Stimulated activated CD4-positive, alpha-beta T cell treated with anti-CD3 and anti-CD28 coated beads, Interleukin-2, amount 100 ng/mL, for 4 hours (primary cell): ENCODE measurements at regions not wholly inside any gene's neighbourhood (a gene's known extent, or its start where the extent isn't known, plus 50 kb on each side); places are given as distances from the start of the nearest gene placed in this dataset.
"Not testable (repeated sequence)": the region's sequence is repeated elsewhere in the genome, so short reads cannot be mapped to it uniquely, and the experiment has no call there.

Experiments
- DNase-seq: peaks from one replicate; pipeline ENCODE4 v3.0.0-alpha.2; 2020; ENCODE audit warnings: low read depth

DNA sequence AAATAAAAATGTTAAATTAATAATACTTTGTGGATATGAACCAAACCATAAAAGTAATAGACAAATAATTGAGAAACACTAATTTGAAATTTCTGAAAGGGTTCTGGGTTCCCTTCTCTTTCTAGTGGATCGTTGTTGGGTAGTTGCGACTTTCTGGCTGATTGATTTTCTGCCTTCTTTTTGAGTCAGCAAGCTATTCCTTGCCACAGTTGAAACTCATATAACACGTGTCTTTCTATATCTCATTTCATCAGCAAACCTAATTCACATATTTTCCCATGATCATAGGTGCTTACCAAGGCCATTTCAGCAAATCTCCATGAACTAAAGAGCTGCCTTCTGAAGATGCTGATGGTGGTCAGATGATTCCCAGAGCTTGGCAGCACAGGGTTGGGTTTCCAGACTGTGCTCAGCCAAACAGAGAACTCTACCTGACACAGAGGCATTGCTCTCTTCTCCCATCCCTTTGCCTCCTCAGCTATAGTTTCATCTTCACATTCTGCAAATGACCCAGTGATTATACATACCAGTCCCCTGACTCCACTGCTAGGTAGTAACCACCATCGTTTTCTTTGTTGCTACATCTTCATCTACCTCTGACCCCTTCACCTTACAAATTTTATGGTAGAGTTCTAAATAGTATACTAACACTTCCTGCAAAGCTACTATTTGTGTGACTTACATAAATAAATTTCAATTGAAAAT, 383.9 kb upstream of the DPH6 start:
- no peak for DNase-seq

DNA sequence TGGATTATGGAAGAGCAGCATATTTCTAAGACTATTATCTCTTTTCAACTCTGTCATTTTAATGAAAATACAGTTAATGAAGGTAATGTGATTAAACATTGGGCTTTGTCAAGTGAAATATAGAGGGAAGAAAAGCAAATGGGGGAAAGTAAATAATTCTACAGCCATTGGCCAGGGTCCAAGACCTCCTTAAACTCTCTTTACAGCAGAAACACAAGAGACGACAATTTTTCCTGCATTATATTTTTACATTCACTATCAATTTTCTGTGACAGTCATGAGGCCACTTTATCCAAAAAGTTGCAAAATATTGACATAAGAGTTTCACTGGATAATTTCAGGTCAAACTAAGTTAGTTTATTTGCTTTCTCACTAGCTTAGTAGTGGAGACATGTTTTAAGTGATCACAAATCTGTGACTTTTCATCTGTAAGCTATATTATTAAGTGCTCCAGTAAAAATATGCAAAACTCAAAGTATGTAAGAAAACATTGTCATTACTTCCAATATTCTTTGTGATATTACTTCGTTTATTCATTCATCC, 385.9 kb upstream of the DPH6 start:
- DNase-seq, result no peak

GRCh38 chr15:35932531-35932930, 386.6 kb upstream of the DPH6 start:
- no peak for DNase-seq

DNA sequence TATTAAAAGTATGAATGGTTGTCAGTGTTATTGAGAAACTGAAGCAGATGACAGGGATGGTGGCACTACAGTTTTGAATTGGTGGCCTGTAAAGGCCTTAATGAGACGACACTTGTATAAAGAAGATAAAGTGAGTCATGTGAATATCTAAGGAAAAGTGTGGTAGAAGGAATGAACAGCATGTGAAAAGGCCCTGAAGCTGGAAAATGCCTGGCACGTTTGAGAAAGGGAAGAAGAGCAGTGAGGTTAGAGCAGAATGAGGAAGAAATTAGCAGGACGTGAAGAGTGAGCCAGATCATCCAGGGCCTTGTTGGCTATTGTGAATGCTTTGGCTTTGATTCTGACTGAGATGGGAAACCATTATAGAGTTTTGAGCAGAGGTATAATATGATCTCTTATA, 387.6 kb upstream of the DPH6 start:
- no peak for DNase-seq

GRCh38 chr15:35934383-35935049, 388.6 kb upstream of the DPH6 start:
- no peak for DNase-seq

DNA sequence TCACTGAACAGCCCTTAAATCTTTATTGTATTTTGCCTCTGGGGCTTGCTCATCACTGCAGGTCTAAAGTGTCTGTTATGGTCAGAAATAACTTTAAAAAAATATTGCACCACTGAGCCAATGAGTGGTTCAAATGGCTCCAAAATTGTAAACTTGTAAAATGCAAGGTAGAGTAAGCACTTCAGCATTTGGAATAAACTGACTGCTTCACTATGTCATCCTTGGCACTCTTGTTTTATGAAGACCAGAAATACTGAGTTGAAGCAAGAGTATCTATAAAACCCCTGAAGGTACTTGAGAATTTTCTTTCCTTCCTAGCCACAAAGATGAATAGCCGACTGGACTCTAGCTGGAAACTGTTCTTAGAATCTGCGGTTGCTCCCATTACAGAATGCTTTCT, 390.3 kb upstream of the DPH6 start:
- DNase-seq, result no peak

DNA sequence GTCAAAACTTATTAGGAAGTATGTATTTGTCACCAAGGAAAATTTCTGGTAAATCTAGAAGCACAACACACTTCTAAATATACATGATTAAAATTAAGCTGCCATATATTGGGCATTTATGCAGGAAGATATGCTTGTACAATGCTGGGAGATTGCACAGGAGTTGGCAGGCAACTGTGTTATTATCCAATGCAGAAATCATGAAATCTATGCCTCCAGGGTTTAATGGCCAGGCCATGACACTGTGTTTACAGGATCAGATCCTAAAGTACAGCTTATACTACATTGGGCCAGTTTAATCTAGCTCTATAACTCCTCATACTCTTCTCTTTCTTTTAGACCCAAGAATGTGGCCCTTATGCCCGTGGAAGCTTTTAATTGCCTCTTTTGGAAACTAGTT, 391.4 kb upstream of the DPH6 start:
- no peak for DNase-seq

DNA sequence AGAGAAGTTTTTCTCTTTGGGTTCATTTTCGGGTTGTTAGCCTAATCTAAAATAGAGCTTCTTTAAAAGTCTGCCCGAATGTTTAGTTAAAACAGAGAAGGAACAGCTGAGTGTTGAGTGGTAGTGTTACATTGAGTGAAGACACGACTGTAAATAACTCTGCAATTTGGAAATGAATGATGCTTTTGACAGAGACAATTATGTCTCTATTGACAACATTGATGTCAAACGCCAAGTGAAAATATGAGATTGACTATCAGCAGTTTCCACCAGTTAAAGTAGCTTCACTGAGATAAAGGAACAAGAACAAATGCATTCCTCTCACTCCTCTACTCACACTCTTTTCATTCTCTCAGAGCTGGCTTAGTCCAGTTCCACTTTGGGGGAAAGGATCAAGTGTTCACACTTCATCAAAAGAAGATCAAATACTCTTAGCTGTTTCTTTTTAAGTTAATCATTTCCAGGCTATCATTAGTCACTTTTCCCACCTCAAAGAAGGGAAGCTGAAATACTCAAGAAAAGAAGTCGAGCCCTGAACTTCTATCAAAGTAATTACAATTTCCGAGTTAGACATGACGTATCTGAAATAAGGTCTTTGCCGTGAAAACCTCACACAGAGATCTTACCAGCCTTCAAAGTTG, 399.1 kb upstream of the DPH6 start:
- DNase-seq, result no peak

DNA sequence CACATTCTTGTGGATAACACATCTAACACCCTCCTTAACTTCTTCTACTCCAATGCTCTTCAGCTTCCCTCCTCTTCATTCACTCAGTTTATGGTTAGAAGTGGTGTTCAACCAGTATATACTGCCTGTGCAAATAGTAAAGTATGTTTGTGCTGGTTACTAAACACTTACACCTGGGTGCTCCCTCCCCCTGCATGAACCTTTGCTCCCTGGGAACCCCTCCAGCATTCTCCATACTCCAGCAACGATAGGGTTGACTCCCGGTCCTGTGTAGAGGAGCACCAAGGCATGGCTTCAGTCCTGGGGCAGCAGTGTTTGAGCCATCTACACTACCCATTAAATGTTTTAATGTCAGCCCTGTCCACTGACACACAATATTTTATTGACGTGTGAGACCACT, 407.5 kb upstream of the DPH6 start:
- DNase-seq, result no peak

- DNase-seq, result no peak
Measured at GRCh38 chr15:35956056-35956455, 410.1 kb upstream of the DPH6 start.

GRCh38 chr15:35958021-35958420, 412.1 kb upstream of the DPH6 start:
- DNase-seq, result no peak

DNA sequence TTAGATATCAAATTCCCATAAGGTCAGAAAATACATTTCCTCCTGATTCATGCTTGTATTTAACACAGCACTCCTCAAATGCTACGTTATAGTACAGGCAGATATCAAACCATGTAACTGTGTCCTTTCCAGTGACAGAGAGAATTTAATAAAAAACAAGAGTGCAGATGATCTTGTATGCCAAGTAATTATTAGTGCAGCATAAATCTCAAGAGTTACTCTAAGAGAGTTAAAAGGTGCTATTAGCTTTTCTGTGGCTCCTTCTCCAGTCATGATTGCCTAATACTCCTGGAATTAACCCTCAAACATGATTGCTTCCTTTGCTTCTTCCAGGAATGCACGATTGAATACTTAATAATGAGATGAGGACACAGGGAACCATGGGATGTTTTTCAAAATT, 413.0 kb upstream of the DPH6 start:
- DNase-seq, result no peak

GRCh38 chr15:35963326-35963725, 417.4 kb upstream of the DPH6 start:
- no peak for DNase-seq

DNA sequence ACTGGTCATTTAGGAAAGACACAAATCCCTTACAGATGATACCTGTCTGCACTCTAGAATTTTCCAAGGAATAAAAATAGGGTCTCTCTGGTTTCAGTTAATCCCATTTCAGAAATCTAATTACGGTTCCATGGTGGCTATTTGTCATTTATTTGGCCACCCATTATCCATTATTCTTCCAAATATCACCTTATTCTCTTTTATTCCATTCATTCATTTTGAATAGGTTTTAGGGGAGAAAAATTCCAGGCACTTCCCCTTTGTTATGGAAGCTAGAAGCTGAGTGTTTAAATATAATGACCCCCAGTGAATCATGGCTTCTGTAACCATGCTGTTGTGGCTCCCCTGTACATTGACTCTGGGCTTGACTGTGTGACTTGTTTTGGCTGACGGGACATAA, 420.8 kb upstream of the DPH6 start:
- no peak for DNase-seq

DNA sequence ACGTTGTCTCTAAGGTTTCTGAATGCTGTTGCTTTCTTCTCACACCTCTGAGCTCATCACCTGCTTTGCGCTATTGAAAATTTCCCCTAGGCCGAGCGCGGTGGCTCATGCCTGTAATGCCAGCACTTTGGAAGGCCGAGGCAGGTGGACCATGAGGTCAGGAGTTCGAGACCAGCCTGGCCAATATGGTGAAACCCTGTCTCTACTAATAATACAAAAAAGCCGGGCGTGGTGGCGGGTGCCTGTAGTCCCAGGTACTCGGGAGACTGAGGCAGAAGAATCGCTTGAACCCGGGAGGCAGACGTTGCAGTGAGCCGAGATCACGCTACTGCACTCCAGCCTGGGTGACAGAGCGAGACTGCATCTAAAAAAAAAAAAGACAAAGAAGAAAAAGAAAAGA, 422.0 kb upstream of the DPH6 start:
- DNase-seq, result not testable (repeated sequence)

DNA sequence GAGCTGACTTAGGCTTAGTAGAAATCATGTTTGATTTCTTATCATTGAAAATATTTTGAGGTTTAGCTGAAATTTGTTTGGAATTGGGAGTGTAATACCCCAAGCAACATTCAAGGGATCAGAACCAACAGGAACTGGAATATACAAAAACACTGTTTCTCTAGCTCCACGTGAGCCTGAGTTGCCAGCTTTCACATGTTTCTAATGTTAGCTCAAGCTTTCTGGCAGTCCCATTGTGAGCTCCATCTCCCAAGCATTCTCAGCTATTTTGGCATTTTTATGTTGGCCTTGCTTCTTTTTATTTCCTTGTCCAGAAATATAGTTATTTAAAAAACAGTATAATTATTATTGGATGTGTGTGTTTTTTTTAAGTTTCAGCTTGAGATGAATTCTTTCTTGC, 427.1 kb upstream of the DPH6 start:
- DNase-seq, result no peak

DNA sequence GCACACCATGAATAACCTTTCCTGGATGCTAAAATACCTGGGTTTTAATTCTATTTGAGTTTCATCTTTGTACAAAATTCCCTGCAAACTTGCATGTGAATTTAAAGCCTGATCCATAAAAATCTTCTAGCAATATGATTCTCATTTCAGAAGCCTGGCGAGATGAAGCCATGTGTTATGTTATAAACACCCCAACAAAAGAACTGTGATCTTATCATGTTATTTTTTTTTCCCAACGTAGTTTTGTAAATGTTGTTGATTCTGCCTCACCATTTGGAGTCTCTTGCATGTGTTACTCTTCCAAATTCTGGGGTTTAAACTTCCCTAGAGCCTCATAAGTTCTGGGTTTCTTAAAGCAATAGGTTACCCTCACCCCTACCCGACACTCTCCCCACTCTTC, 428.1 kb upstream of the DPH6 start:
- DNase-seq, result no peak

DNA sequence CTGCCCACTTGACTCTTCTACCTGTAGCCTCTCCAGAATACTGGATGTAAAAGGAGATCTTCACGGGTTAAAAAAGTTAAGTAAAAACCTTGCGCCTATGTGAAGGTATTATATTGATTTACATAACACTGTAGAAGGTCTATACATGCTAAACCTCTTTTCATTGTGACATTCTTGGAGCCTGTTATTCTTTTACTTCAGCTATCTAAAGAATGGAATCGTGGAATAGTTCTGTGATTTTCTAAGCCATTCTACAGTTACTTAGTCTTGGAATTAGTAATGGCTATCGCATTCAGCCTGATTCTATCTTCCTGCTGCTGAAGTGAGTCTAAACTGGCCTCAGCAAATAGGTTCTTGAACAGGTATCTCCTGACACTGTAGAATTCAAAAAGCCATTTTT, 430.0 kb upstream of the DPH6 start:
- DNase-seq, result no peak

GRCh38 chr15:35979608-35980007, 433.6 kb upstream of the DPH6 start:
- DNase-seq, result no peak

DNA sequence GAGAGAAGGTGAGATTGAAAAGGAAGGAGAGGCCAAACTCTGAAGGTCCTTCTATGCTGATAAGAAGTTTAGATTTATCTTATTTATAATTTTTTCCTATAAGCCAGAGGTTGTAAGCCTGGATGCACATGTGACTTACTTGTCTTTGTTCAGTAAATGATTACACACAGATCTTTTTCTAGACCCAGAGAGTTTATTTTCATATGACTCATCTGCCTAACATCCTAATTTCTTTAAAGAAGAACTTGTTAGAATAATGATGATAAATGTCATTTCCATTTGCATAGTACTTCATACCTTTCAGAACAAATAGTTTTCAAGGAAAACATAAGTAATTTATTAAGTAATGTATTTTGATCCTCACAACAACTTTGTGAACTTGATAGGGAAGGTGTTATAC, 434.8 kb upstream of the DPH6 start:
- DNase-seq, result no peak

GRCh38 chr15:35986191-35986721, 440.3 kb upstream of the DPH6 start:
- no peak for DNase-seq

DNA sequence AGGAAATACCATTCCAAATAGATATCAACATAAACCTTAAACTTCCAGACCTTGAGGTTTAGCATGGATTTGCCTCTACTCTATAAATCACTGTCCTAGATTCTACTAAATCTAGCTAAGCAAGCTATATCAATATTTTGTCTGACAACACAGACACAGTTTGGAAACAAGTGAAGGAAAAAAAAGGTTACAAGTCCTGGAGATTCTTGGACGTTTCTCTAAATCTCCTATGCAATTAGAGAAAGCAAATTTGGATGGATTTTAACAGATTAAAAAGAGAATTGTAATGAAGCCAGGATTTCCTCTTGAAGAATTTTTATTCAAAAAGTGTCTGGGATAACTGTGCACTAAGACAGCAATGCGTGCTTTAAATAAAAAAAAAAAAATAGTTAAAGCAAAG, 441.1 kb upstream of the DPH6 start:
- DNase-seq, result no peak

DNA sequence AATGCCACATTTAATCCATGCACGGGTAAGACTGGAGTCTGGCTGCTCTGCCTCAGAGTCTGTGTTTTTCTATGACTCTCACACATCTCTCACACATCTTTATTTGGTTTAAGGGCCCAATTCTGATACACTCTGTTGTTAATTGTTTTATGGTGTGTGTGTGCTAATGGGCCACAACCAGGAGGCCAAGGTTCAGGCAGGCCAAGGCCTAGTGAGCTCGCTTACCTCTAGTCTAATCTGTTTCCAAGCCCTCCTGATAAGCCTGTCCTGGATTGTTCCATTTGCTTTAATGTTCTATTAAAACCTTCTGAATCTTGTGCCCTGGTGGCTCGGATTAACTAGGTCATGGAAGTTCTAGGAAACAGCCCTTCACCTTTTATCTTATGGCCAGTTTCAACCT, 445.4 kb upstream of the DPH6 start:
- no peak for DNase-seq
